ENCODE measurements at regions not wholly inside any gene's neighbourhood (a gene's known extent, or its start where the extent isn't known, plus 50 kb on each side); places are given as distances from the start of the nearest gene placed in this dataset.
"Not testable (repeated sequence)": the region's sequence is repeated elsewhere in the genome, so short reads cannot be mapped to it uniquely, and the experiment has no call there.

DNA sequence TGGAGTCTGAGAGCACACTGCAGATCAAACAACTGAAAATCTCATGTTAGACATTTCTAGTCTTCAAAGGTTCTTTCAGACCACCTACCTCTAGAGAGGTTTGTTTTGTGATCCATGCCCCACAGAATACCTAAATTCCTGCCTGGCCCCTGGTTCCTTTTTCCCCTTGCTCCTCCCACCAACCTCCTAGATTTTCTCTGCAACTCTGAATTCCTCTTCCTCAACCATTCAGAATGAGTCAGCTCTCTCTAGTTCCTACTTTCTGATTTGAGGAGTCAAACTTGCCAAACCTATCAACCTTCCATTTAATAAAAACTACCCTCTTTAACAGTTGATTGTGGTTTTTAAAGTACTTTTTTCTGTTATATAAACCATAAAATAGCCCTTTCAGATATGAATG, 83.2 kb upstream of the ZNF462 start:
- Histone ChIP-seq H3K27me3 (no peaks in the 10 kb centered on the region), H3K4me3 (no peak overlapping the region), H3K36me3 (no peaks in the 10 kb centered on the region), H3K27ac (peak overlapping the region in 1 of 11 experiments; percentile 27; a peak in 3 of 22 replicates), H3K9me3 (replicated peaks in 1 of 11) (no peaks in the 10 kb centered on the region), H3K4me2 (peak overlapping the region in 4 of 11 experiments; percentile 13 to 51 (median 36); a peak in 6 of 22 replicates), H3K9ac (no peak overlapping the region), H4K20me1 (no peaks in the 10 kb centered on the region), H3K4me1 (peaks cover 0 to 14% (median 8%) of the 10 kb centered on the region in 10 experiments; a peak in 12 of 20 replicates)
- TF ChIP-seq Cebpa-rat (IDR thresholded peaks at IDR 0.05) = no peak

DNA sequence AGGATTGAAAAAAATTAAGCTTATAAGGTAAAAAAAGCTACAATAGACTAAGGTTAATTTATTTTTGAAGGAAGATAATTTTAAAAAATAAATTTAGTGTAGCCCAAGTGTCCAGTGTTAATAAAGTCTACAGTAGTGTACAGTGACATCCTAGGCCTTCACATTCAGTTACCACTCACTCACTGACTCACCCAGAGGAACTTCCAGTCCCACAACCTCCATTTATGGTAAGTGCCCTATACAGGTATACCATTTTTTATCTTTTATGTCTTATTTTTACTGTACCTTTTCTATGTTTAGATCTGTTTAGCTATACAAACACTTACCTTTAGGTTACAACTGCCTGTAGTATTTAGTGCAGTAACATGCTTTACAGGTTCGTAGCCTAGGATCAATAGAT, 79.8 kb upstream of the ZNF462 start:
- Histone ChIP-seq H3K9me3 (replicated peaks in 1 of 11) (no peaks in the 10 kb centered on the region), H4K20me1 (no peaks in the 10 kb centered on the region)

DNA sequence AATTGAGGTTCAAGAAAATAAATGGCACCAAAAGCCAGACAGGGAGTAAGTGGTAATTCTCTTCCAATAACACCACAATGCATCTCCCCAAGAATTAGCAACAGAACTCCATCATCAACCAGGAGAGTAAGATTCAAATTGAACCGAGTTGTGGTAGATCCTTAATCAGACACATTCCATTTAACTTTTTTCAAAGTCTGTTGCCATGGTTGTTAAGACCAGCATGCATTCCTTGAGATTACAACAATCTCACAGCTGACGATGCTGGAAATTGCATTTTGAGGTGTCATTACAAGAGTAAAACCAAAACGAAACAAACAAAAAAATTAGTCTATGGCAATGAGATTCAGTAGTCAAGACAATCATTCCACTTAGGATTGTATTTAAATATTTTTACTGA, 78.9 kb upstream of the ZNF462 start:
- no peak overlapping the region for H3K27ac ChIP-seq

More for the DNA sequence above, 79.8 kb upstream of the ZNF462 start:
- Histone ChIP-seq H3K27ac (no peak overlapping the region), H3K9ac (no peak overlapping the region), H3K4me1 (peaks cover 0 to 14% (median 0%) of the 10 kb centered on the region in 10 experiments; a peak in 7 of 20 replicates), H3K4me2 (no peak overlapping the region), H3K27me3 (no peaks in the 10 kb centered on the region), H3K4me3 (no peak overlapping the region), H3K36me3 (no peaks in the 10 kb centered on the region)
- no peak for TF ChIP-seq Cebpa-rat (IDR thresholded peaks at IDR 0.05)

DNA sequence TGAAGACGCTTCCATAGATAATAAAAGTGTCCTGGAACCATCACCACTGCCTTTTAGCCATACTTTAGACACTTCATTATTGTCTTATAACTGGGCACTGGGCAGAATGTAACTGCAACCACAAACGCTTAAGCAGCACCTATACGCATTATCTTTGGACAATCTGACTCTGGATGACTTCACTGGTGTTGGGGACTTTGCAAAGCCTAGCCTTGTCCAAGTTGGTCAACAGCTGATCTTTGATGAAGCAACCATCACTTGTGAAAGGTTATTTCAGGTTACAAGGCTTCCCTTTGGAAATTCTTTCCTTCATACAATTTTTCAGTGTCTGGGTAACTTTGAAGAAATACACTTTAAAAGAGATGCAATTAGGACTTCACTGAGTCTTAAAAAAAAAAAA, 77.8 kb upstream of the ZNF462 start:
- no peak overlapping the region for H3K4me3 ChIP-seq
- no peaks in the 10 kb centered on the region for H3K27me3 ChIP-seq
- H3K9ac ChIP-seq = no peak overlapping the region
- TF ChIP-seq Cebpa-rat (IDR thresholded peaks at IDR 0.05) = no peak
- H3K4me2 ChIP-seq = no peak overlapping the region
- no peak overlapping the region for H3K27ac ChIP-seq
- no peaks in the 10 kb centered on the region for H3K36me3 ChIP-seq
- no peaks in the 10 kb centered on the region for H3K9me3 ChIP-seq (replicated peaks in 1 of 11)
- H4K20me1 ChIP-seq = no peaks in the 10 kb centered on the region
- peaks cover 0 to 5% (median 0%) of the 10 kb centered on the region in 10 experiments; a peak in 7 of 20 replicates for H3K4me1 ChIP-seq

More for the DNA sequence above, 78.9 kb upstream of the ZNF462 start:
- H3K4me2 ChIP-seq = no peak overlapping the region
- no peak for TF ChIP-seq Cebpa-rat (IDR thresholded peaks at IDR 0.05)
- H3K9ac ChIP-seq = no peak overlapping the region
- peaks cover 0 to 14% (median 0%) of the 10 kb centered on the region in 10 experiments; a peak in 7 of 20 replicates for H3K4me1 ChIP-seq
- H4K20me1 ChIP-seq = no peaks in the 10 kb centered on the region
- H3K27me3 ChIP-seq = no peaks in the 10 kb centered on the region
- H3K9me3 ChIP-seq (replicated peaks in 1 of 11) = no peaks in the 10 kb centered on the region
- H3K4me3 ChIP-seq = no peak overlapping the region
- no peaks in the 10 kb centered on the region for H3K36me3 ChIP-seq

DNA sequence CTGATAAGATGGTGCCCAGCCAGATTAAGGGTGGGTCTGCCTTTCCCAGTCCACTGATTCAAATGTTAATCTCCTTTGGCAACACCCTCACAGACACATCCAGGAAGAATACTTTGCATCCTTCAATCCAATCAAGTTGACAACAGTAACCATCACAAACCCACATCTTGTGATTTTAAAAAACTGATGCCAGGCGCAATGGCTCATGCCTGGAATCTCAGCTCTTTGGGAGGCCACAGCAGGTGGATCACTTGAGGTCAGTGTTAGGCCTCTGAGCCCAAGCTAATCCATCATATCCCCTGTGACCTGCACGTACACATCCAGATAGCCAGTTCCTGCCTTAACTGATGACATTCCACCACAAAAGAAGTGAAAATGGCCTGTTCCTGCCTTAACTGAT, 74.9 kb upstream of the ZNF462 start:
- not testable (repeated sequence) for H3K27ac ChIP-seq; H3K27me3 ChIP-seq; H3K9ac ChIP-seq; H3K4me1 ChIP-seq; H4K20me1 ChIP-seq; H3K9me3 ChIP-seq (replicated peaks in 1 of 11); H3K4me2 ChIP-seq; H3K4me3 ChIP-seq; H3K36me3 ChIP-seq

DNA sequence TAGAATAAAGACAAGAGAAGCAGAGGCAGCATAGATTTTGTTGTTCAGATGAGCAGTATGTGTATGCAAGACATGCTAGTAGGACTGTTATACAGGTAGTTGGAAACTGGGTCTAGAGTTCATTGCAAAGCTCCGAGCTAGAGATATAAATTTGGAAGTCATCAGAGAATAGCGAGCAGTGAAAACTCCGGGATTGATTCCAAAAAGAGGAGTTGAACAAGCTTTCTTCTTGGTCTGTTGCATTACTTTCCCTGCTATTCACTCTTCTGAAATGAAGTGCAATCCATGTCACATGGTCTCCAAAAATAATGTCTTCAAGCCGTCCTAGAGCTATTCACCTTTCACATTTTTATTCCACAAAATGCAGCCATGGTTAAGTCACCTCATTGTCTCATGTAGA, 67.9 kb upstream of the ZNF462 start:
- Histone ChIP-seq H3K4me2 (no peak overlapping the region), H3K36me3 (no peaks in the 10 kb centered on the region), H3K9me3 (replicated peaks in 1 of 11) (no peaks in the 10 kb centered on the region), H3K4me3 (no peak overlapping the region), H3K4me1 (no peaks in the 10 kb centered on the region), H3K27ac (no peak overlapping the region), H3K9ac (no peak overlapping the region), H4K20me1 (no peaks in the 10 kb centered on the region), H3K27me3 (no peaks in the 10 kb centered on the region)
- TF ChIP-seq Cebpa-rat (IDR thresholded peaks at IDR 0.05) = no peak

DNA sequence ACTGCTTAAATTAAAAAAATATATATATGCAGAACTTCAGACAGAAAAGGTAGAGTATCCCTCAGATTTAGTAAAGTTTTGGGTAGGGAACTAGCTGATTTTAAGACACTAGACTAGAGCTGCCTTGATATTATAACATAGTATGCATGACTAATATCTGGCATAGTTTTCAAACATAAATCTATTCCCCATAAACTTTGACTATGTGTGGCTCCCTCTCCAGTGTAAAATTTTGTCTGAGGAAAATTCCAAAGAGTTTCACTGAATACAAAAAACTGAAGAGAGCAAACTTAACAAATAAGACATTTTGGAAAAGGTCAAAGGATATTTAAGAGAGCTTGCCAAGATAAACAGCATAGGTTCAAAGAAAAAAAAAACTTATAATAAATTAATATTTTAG, 66.2 kb upstream of the ZNF462 start:
- Histone ChIP-seq H4K20me1 (no peaks in the 10 kb centered on the region), H3K36me3 (no peaks in the 10 kb centered on the region), H3K9ac (no peak overlapping the region), H3K4me2 (no peak overlapping the region), H3K9me3 (replicated peaks in 1 of 11) (no peaks in the 10 kb centered on the region), H3K4me3 (no peak overlapping the region), H3K27ac (no peak overlapping the region), H3K27me3 (no peaks in the 10 kb centered on the region), H3K4me1 (no peaks in the 10 kb centered on the region)
- no peak for TF ChIP-seq Cebpa-rat (IDR thresholded peaks at IDR 0.05)

DNA sequence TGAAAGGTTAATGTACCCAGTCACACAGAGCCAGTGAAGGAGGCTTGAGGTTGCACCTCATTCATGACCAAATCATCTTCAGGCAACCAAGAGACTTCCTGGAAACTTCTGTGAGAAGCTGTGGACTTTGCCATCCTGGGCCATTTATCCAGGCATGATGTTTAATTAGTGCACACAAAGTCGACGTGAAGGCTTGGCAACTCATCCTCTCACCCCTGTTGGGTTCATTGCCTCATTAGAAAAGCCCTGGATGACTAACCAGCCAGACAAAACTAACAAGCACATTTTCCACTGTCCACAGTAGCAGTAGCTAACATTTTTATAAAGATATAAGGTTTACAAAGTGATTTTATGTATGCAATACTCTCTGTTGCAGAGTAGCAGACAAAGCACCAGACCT, 65.7 kb upstream of the ZNF462 start:
- Histone ChIP-seq H3K4me2 (no peak overlapping the region), H3K4me1 (no peaks in the 10 kb centered on the region), H3K4me3 (no peak overlapping the region), H3K27me3 (no peaks in the 10 kb centered on the region), H3K9ac (no peak overlapping the region), H3K36me3 (no peaks in the 10 kb centered on the region), H3K9me3 (replicated peaks in 1 of 11) (no peaks in the 10 kb centered on the region), H4K20me1 (no peaks in the 10 kb centered on the region), H3K27ac (no peak overlapping the region)
- no peak for TF ChIP-seq Cebpa-rat (IDR thresholded peaks at IDR 0.05)

DNA sequence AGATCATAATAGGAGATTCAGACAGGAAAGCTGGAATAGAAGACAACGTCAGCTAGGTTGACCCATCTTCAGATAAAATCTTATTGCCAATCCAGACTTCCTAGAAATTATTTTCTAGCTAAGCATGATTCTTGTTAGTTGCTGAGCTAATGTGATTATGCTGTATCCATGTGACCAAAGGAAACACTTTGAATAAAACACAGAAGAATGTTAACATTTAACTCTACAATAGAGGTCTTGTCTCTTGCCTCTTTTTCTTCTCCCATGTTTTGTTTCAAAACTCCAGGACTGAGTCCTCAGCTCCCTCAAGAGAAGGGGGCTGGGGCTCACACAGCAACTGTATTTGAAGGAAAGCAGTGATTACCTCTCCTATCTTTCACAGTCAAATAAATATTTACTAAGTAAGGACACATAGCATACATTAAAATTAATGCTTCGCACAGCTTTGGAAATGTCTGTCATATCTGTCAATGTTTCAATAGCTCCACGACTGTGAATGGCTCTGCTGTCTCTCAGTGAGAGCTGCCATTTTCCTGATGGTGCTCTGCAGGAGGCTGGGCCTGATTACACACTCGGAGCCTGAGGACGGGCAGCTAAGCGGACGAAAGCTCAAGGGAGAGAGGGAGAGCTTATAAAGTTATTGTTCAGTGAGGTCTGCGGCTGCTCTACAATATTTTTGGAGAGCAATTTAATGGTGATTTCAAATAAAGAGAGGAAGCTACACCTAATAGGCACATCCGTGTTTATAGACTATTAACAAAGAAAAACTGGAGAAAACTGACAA, 64.8 kb upstream of the ZNF462 start:
- TF ChIP-seq Cebpa-rat (IDR thresholded peaks at IDR 0.05) = no peak
- Histone ChIP-seq H3K4me2 (no peak overlapping the region), H3K9ac (no peak overlapping the region), H3K27ac (no peak overlapping the region), H3K4me1 (no peaks in the 10 kb centered on the region), H4K20me1 (no peaks in the 10 kb centered on the region), H3K36me3 (no peaks in the 10 kb centered on the region), H3K9me3 (replicated peaks in 1 of 11) (no peaks in the 10 kb centered on the region), H3K27me3 (no peaks in the 10 kb centered on the region), H3K4me3 (no peak overlapping the region)

DNA sequence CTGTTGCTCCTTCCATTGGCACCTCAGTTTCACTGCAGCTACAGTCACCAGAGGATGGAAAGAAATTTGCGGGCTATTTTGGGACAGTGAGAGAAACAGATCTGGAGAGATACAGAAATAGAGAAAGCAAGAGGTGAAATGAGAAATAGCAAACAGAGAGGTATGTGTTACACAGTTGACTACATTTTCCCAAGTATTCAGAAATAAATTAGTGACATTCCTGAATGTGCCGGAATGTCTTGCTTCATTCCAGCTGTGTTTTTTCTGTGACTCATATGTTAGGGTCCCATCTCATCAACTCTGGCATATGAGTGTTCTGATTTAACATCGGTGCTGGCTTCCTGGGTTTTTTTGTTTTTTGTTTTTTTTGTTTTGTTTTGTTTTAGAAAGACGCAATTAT, 63.8 kb upstream of the ZNF462 start:
- no peak for TF ChIP-seq Cebpa-rat (IDR thresholded peaks at IDR 0.05)
- no peaks in the 10 kb centered on the region for H3K9me3 ChIP-seq (replicated peaks in 1 of 11)
- no peak overlapping the region for H3K4me3 ChIP-seq
- no peak overlapping the region for H3K4me2 ChIP-seq
- H3K9ac ChIP-seq = no peak overlapping the region
- no peaks in the 10 kb centered on the region for H3K27me3 ChIP-seq
- no peaks in the 10 kb centered on the region for H3K36me3 ChIP-seq
- no peaks in the 10 kb centered on the region for H3K4me1 ChIP-seq
- no peaks in the 10 kb centered on the region for H4K20me1 ChIP-seq
- no peak overlapping the region for H3K27ac ChIP-seq

Data from BLaER1 treated with 17β-estradiol and CSF1 and Interleukin-3, amounts not matched to agents 10 nM and 100 nM (cell line).